ENCODE measurements at regions not wholly inside any gene's neighbourhood (a gene's known extent, or its start where the extent isn't known, plus 50 kb on each side); places are given as distances from the start of the nearest gene placed in this dataset.

- DNase-seq, result no peak
- H3K27me3 ChIP-seq (replicated peaks), result no peaks in the 10 kb centered on the region
Measured at GRCh38 chr1:218718206-218718605, 373.1 kb downstream of the TGFB2 start.

DNA sequence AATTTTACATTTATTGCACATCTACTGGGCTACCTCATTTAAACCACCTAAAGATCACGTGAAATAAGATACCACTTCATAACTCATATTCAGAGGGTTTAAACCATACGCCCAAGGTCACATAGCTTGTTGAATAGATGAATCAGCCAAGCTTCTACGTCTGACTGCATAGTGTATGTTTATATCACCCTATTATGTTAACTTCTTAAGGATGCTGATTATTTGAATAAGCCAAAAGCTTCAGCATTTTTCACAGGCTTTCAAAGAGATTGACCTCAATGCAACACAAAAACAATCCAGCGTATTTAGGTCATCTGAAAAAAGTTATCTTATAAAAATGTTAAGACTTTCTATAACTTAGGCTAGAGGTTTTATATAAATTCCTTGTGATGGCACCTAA is 373.8 kb downstream of the TGFB2 start:
- H3K27ac ChIP-seq, result peak overlapping the region; percentile 85
- DNase-seq, result peak; percentile 82
- in situ Hi-C loops (cut with HindIII; ENCODE audit: low pct_ligation_motif_present, low sequenced_read_pairs), result no loop called here
- H3K4me3 ChIP-seq (ENCODE audit: low read depth, low read length), result no peak overlapping the region
- H3K36me3 ChIP-seq (replicated peaks), result no peaks in the 10 kb centered on the region
- H3K27me3 ChIP-seq (replicated peaks), result no peaks in the 10 kb centered on the region
- no peak for TF ChIP-seq CTCF (IDR thresholded peaks at IDR 0.05; ENCODE audit: low read depth, low read length, missing control alignments)

More at GRCh38 chr1:218718206-218718605, 373.1 kb downstream of the TGFB2 start:
- in situ Hi-C loops (cut with HindIII; ENCODE audit: low pct_ligation_motif_present, low sequenced_read_pairs), result no loop called here
- peak overlapping the region; percentile 59 for H3K27ac ChIP-seq
- no peaks in the 10 kb centered on the region for H3K36me3 ChIP-seq (replicated peaks)
- no peak for TF ChIP-seq CTCF (IDR thresholded peaks at IDR 0.05; ENCODE audit: low read depth, low read length, missing control alignments)
- H3K4me3 ChIP-seq (ENCODE audit: low read depth, low read length), result no peak overlapping the region

DNA sequence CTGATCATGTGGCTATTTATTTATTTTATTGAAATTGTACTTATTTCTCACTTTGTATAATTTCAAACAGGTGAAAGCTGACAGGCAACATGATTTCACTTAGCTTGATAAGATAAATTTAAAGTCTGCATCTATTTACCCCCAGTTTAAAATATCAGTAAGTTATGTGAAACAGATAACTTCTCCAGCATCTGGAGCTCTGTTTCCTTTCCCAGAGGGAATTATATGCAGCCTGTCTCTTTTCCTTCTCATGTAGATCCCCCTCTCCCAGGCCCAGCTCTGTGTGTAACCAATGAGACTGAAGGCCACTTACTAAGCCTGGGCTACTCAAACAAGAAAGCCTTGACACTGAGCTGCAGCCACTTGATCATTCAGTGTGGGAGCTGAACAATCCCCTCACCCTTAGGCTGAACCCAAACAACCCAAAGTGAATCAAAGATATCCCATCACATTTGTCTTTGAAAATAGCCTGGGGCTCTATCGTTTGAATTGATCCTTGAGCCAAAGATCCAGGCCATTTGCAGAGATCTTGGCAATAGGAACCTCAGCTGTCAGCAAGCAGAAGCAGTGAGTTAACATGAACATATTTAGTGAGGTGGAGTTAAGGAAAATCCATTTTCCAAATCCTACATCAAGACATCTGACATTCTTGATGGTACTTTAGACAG is 383.9 kb downstream of the TGFB2 start:
- no peaks in the 10 kb centered on the region for H3K27me3 ChIP-seq (replicated peaks)
- in situ Hi-C loops (cut with HindIII; ENCODE audit: low pct_ligation_motif_present, low sequenced_read_pairs), result no loop called here
- no peak overlapping the region for H3K27ac ChIP-seq
- TF ChIP-seq CTCF (IDR thresholded peaks at IDR 0.05; ENCODE audit: low read depth, low read length, missing control alignments), result no peak
- H3K4me3 ChIP-seq (ENCODE audit: low read depth, low read length), result no peak overlapping the region
- no peak for DNase-seq
- H3K36me3 ChIP-seq (replicated peaks), result no peaks in the 10 kb centered on the region

GRCh38 chr1:218735436-218736032 is 390.4 kb downstream of the TGFB2 start:
- no peak overlapping the region for H3K4me3 ChIP-seq (ENCODE audit: low read depth, low read length)
- H3K36me3 ChIP-seq (replicated peaks), result no peaks in the 10 kb centered on the region
- peak overlapping the region; percentile 83 for H3K27ac ChIP-seq
- H3K27me3 ChIP-seq (replicated peaks), result no peaks in the 10 kb centered on the region
- peak; percentile 89 for DNase-seq
- in situ Hi-C loops (cut with HindIII; ENCODE audit: low pct_ligation_motif_present, low sequenced_read_pairs), result no loop called here
- TF ChIP-seq CTCF (IDR thresholded peaks at IDR 0.05; ENCODE audit: low read depth, low read length, missing control alignments), result no peak

GRCh38 chr1:218739426-218739825 is 394.3 kb downstream of the TGFB2 start:
- Histone ChIP-seq H3K27me3 (replicated peaks) (no peaks in the 10 kb centered on the region), H3K27ac (no peak overlapping the region), H3K36me3 (replicated peaks) (no peaks in the 10 kb centered on the region), H3K4me3 (ENCODE audit: low read depth, low read length) (no peak overlapping the region)
- in situ Hi-C loops (cut with HindIII; ENCODE audit: low pct_ligation_motif_present, low sequenced_read_pairs), result no loop called here
- peak; percentile 24 for DNase-seq
- TF ChIP-seq CTCF (IDR thresholded peaks at IDR 0.05; ENCODE audit: low read depth, low read length, missing control alignments), result no peak
